SHP77 (cell line): ENCODE measurements at regions not wholly inside any gene's neighbourhood (a gene's known extent, or its start where the extent isn't known, plus 50 kb on each side); places are given as distances from the start of the nearest gene placed in this dataset.
A peak's percentile ranks its signal among the peaks of the same experiment; 100 is the strongest.
"Not testable (repeated sequence)": the region's sequence is repeated elsewhere in the genome, so short reads cannot be mapped to it uniquely, and the experiment has no call there.

Experiments used
- DNase-seq, 2 experiments: peaks; one replicate each; lab custom pipeline; 2025; lab: John Stamatoyannopoulos, UW

GRCh38 chr6:101113468-101114260, 232.5 kb upstream of the ASCC3 start:
- DNase-seq: no peak

GRCh38 chr6:101114703-101115102, 233.6 kb upstream of the ASCC3 start:
- peak; percentile 36 to 60 for DNase-seq

- no peak for DNase-seq
Measured at GRCh38 chr6:101116337-101116736, 235.2 kb upstream of the ASCC3 start.

- DNase-seq: no peak
Measured at GRCh38 chr6:101117393-101118135, 236.4 kb upstream of the ASCC3 start.

- no peak for DNase-seq
Measured at GRCh38 chr6:101118136-101118396, 236.9 kb upstream of the ASCC3 start.

GRCh38 chr6:101120747-101121146, 239.6 kb upstream of the ASCC3 start:
- DNase-seq: no peak

- no peak for DNase-seq
Measured at GRCh38 chr6:101125380-101125971, 244.3 kb upstream of the ASCC3 start.

GRCh38 chr6:101126501-101126900, 245.4 kb upstream of the ASCC3 start:
- DNase-seq: no peak

GRCh38 chr6:101129851-101130250, 248.7 kb upstream of the ASCC3 start:
- no peak for DNase-seq

GRCh38 chr6:101146389-101146788, 247.1 kb upstream of the GRIK2 start:
- no peak for DNase-seq

GRCh38 chr6:101150226-101150625, 243.3 kb upstream of the GRIK2 start:
- no peak for DNase-seq

GRCh38 chr6:101157638-101158037, 235.9 kb upstream of the GRIK2 start:
- DNase-seq: not testable (repeated sequence)

- peak; percentile 31 to 52 for DNase-seq
Measured at GRCh38 chr6:101163611-101164010, 229.9 kb upstream of the GRIK2 start.

GRCh38 chr6:101167638-101168037, 225.9 kb upstream of the GRIK2 start:
- no peak for DNase-seq

- DNase-seq: not testable (repeated sequence)
Measured at GRCh38 chr6:101171049-101171448, 222.5 kb upstream of the GRIK2 start.

GRCh38 chr6:101178748-101179147, 214.8 kb upstream of the GRIK2 start:
- DNase-seq: no peak

GRCh38 chr6:101181006-101181405, 212.5 kb upstream of the GRIK2 start:
- DNase-seq: no peak

GRCh38 chr6:101188285-101188798, 205.2 kb upstream of the GRIK2 start:
- peak; percentile 26 to 55 for DNase-seq

- no peak for DNase-seq
Measured at GRCh38 chr6:101195588-101195987, 197.9 kb upstream of the GRIK2 start.

GRCh38 chr6:101199441-101199840, 194.1 kb upstream of the GRIK2 start:
- DNase-seq: no peak

- no peak for DNase-seq
Measured at GRCh38 chr6:101202867-101203374, 190.6 kb upstream of the GRIK2 start.

- no peak for DNase-seq
Measured at GRCh38 chr6:101203664-101204063, 189.8 kb upstream of the GRIK2 start.

GRCh38 chr6:101208152-101208551, 185.4 kb upstream of the GRIK2 start:
- no peak for DNase-seq
